ENCODE measurements at regions not wholly inside any gene's neighbourhood (a gene's known extent, or its start where the extent isn't known, plus 50 kb on each side); places are given as distances from the start of the nearest gene placed in this dataset.

DNA sequence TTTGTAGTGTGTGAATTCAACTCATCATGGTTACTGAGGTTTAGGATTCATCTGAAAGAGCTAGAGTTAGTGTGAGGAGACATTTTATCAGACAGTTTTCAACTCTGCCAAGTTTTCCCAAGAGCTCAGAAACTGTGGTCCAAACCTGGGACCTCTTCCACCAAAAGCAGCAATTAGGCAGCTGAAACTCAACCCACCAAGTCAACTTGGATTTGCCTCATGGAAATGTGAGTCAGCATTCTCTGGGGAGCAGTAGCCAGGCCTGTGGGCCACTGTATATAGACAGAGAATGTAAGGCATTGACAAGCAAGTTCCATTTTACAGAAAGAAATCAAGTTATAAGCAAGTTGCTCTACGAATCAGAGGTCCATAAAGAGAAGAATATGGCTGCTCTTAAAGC, 178.8 kb upstream of the HDDC2 start:
- Histone ChIP-seq H3K27ac (ENCODE audit: low read depth in 1 of 2, low read length in 1 of 2) (no peak overlapping the region), H3K9me3 (ENCODE audit: control insufficient read depth in 4 of 4, insufficient read depth in 3 of 4, low read length in 3 of 4) (no peaks in the 10 kb centered on the region), H3K36me3 (ENCODE audit: control insufficient read depth in 4 of 4, insufficient read depth in 4 of 4, low read length in 4 of 4) (no peaks in the 10 kb centered on the region), H3K4me3 (no peak overlapping the region), H3K27me3 (ENCODE audit: control insufficient read depth in 3 of 3, insufficient read depth in 3 of 3, low read length in 2 of 3) (peaks cover 0 to 4% (median 0%) of the 10 kb centered on the region in 3 donors), H3K4me1 (ENCODE audit: control insufficient read depth in 5 of 5, insufficient read depth in 5 of 5, low read length in 5 of 5) (peaks cover 0 to 5% (median 0%) of the 10 kb centered on the region in 5 donors), H3K9ac (ENCODE audit: insufficient read depth in 1 of 2, low read length in 2 of 2) (no peak overlapping the region)
- WGBS, 2 donors = 87 to 93% methylated on average over 1 of the region's 1 CpG
- no peak for DNase-seq
- TF ChIP-seq, protein P1, sequence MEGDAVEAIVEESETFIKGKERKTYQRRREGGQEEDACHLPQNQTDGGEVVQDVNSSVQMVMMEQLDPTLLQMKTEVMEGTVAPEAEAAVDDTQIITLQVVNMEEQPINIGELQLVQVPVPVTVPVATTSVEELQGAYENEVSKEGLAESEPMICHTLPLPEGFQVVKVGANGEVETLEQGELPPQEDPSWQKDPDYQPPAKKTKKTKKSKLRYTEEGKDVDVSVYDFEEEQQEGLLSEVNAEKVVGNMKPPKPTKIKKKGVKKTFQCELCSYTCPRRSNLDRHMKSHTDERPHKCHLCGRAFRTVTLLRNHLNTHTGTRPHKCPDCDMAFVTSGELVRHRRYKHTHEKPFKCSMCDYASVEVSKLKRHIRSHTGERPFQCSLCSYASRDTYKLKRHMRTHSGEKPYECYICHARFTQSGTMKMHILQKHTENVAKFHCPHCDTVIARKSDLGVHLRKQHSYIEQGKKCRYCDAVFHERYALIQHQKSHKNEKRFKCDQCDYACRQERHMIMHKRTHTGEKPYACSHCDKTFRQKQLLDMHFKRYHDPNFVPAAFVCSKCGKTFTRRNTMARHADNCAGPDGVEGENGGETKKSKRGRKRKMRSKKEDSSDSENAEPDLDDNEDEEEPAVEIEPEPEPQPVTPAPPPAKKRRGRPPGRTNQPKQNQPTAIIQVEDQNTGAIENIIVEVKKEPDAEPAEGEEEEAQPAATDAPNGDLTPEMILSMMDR (IDR thresholded peaks at IDR 0.05; ENCODE audit: control extremely low read depth, extremely low read depth) = no peak
- ATAC-seq (ENCODE audit: insufficient read depth, low FRiP score) = no peak

DNA sequence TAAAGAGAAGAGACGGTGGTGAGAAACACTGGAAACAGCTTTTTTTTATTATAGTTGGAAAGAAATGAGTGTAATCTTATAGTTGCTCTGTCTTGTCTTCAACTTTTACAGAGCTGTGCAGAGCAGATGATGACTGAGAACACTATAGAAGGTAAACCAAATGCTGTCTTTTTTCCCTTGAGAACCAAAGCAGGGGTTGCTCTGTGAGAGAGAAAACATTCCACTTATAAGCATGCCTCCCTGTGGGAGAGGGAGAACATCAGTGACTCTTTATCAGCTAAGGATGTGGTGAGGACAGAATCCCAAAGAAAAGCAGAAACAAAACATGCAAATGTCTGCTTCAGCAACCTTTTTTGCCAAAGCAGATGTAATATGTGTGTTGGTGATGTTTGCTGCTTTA, 179.3 kb upstream of the HDDC2 start:
- ATAC-seq (ENCODE audit: insufficient read depth, low FRiP score) (no peak), DNase-seq (no peak)
- no peaks in the 10 kb centered on the region for H3K9me3 ChIP-seq (ENCODE audit: control insufficient read depth in 4 of 4, insufficient read depth in 3 of 4, low read length in 3 of 4)
- H3K27me3 ChIP-seq (ENCODE audit: control insufficient read depth in 3 of 3, insufficient read depth in 3 of 3, low read length in 2 of 3) = peaks cover 0 to 4% (median 0%) of the 10 kb centered on the region in 3 donors
- H3K36me3 ChIP-seq (ENCODE audit: control insufficient read depth in 4 of 4, insufficient read depth in 4 of 4, low read length in 4 of 4) = no peaks in the 10 kb centered on the region
- no peak overlapping the region for H3K9ac ChIP-seq (ENCODE audit: insufficient read depth in 1 of 2, low read length in 2 of 2)
- H3K27ac ChIP-seq (ENCODE audit: low read depth in 1 of 2, low read length in 1 of 2) = no peak overlapping the region
- H3K4me1 ChIP-seq (ENCODE audit: control insufficient read depth in 5 of 5, insufficient read depth in 5 of 5, low read length in 5 of 5) = peaks cover 0 to 5% (median 0%) of the 10 kb centered on the region in 5 donors
- 79 to 83% methylated on average over 1 of the region's 1 CpG for WGBS, 2 donors
- H3K4me3 ChIP-seq = no peak overlapping the region
- TF ChIP-seq, protein P1 (IDR thresholded peaks at IDR 0.05; ENCODE audit: control extremely low read depth, extremely low read depth) = no peak

DNA sequence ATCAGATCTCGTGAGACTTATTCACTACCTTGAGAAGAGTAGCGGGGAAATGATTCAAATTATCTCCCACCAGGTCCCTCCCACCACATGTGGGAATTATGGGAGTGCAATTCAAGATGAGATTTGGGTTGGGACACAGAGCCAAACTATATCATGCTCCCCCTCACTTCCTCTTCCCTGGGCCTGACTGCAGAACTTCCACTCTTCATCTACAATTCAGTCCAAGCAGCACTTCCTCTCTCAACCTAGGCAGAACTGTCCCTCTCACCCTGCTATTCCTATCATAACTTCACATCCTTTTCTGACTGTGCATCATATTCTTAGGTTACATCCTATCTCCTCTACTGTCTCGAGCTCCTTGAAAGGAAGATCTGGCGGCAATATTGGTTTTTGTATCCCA, 184.0 kb upstream of the HDDC2 start:
- no peak for DNase-seq
- no peaks in the 10 kb centered on the region for H3K9me3 ChIP-seq (ENCODE audit: control insufficient read depth in 4 of 4, insufficient read depth in 3 of 4, low read length in 3 of 4)
- no peaks in the 10 kb centered on the region for H3K36me3 ChIP-seq (ENCODE audit: control insufficient read depth in 4 of 4, insufficient read depth in 4 of 4, low read length in 4 of 4)
- no peak overlapping the region for H3K9ac ChIP-seq (ENCODE audit: insufficient read depth in 1 of 2, low read length in 2 of 2)
- no peak overlapping the region for H3K4me3 ChIP-seq
- no peak for ATAC-seq (ENCODE audit: insufficient read depth, low FRiP score)
- TF ChIP-seq, protein P1 (IDR thresholded peaks at IDR 0.05; ENCODE audit: control extremely low read depth, extremely low read depth) = no peak
- 80 to 83% methylated on average over 4 of the region's 4 CpGs for WGBS, 2 donors
- no peaks in the 10 kb centered on the region for H3K4me1 ChIP-seq (ENCODE audit: control insufficient read depth in 5 of 5, insufficient read depth in 5 of 5, low read length in 5 of 5)
- H3K27me3 ChIP-seq (ENCODE audit: control insufficient read depth in 3 of 3, insufficient read depth in 3 of 3, low read length in 2 of 3) = no peaks in the 10 kb centered on the region
- no peak overlapping the region for H3K27ac ChIP-seq (ENCODE audit: low read depth in 1 of 2, low read length in 1 of 2)

DNA sequence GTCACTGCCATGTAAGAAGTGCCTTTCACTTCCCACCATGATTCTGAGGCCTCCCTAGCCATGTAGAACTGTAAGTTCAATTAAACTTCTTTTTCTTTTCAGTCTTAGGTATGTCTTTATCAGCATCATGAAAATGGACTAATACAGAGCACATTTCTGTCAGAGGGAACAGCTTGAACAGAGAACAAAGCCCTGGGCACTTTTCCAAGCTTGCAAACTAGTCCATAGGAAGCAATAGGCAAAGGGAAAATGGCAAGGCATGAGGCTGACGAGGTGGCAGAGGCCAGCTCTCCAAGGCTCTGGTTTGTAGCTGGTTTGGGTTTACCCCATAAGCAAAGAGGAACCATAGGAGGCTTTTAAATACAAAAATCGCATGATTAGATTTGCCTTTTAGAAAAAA, 185.1 kb upstream of the HDDC2 start:
- Histone ChIP-seq H3K36me3 (ENCODE audit: control insufficient read depth in 4 of 4, insufficient read depth in 4 of 4, low read length in 4 of 4) (no peaks in the 10 kb centered on the region), H3K27me3 (ENCODE audit: control insufficient read depth in 3 of 3, insufficient read depth in 3 of 3, low read length in 2 of 3) (no peaks in the 10 kb centered on the region), H3K4me1 (ENCODE audit: control insufficient read depth in 5 of 5, insufficient read depth in 5 of 5, low read length in 5 of 5) (no peaks in the 10 kb centered on the region), H3K9ac (ENCODE audit: insufficient read depth in 1 of 2, low read length in 2 of 2) (no peak overlapping the region), H3K9me3 (ENCODE audit: control insufficient read depth in 4 of 4, insufficient read depth in 3 of 4, low read length in 3 of 4) (no peaks in the 10 kb centered on the region), H3K4me3 (no peak overlapping the region), H3K27ac (ENCODE audit: low read depth in 1 of 2, low read length in 1 of 2) (no peak overlapping the region)
- TF ChIP-seq, protein P1 (IDR thresholded peaks at IDR 0.05; ENCODE audit: control extremely low read depth, extremely low read depth) = no peak
- DNase-seq = peak in 2 of 3 donors; percentile 18 to 31
- no peak for ATAC-seq (ENCODE audit: insufficient read depth, low FRiP score)
- 79 to 84% methylated on average over 2 of the region's 2 CpGs for WGBS, 2 donors
